Keratinocyte (primary cell): ENCODE measurements at regions not wholly inside any gene's neighbourhood (a gene's known extent, or its start where the extent isn't known, plus 50 kb on each side); places are given as distances from the start of the nearest gene placed in this dataset.

Experiments
- DNase-seq: peaks from one replicate; pipeline ENCODE4 v3.0.0-alpha.2; 2011; ENCODE audit warnings: low read depth, missing footprints, low spot score
- FAIRE-seq: peaks from 2 replicates; lab custom pipeline; 2011; peaks lifted over from hg19 to GRCh38; lab: Jason Lieb, UNC
- H2AFZ ChIP-seq: 2 replicates; pipeline ENCODE4 v1.6.0; 2012; ENCODE audit warnings: low read length, control low read depth, inconsistent platforms; ENCODE audit not compliant: control insufficient read depth
- H3K27ac ChIP-seq: 2 replicates; pipeline ENCODE4 v1.5.1; 2011; ENCODE audit warnings: low read length; ENCODE audit not compliant: control insufficient read depth, insufficient read depth
- H3K27me3 ChIP-seq: 3 replicates; pipeline ENCODE4 v1.6.0; 2011; ENCODE audit warnings: low read length; ENCODE audit not compliant: control insufficient read depth, insufficient read depth; ENCODE audit errors: extremely low read depth
- H3K36me3 ChIP-seq, 2 experiments: 2 replicates in 1 of 2; 3 replicates in 1 of 2; pipeline ENCODE4 v1.5.1; 2011; ENCODE audit warnings: low read length in 2 of 2, mild to moderate bottlenecking in 1 of 2; ENCODE audit not compliant: control insufficient read depth in 2 of 2, insufficient read depth in 2 of 2; ENCODE audit errors: extremely low read depth in 1 of 2
- H3K4me1 ChIP-seq: 3 replicates; pipeline ENCODE4 v1.5.1; 2011; ENCODE audit warnings: low read length; ENCODE audit not compliant: control insufficient read depth, insufficient read depth; ENCODE audit errors: extremely low read depth
- H3K4me2 ChIP-seq: 3 replicates; pipeline ENCODE4 v1.6.0; 2011; ENCODE audit warnings: low read depth, low read length; ENCODE audit not compliant: control insufficient read depth, insufficient read depth; ENCODE audit errors: extremely low read depth
- H3K4me3 ChIP-seq, 3 experiments: fragments of 200-600 bp in 1 of 3; sonication (generic) in 1 of 3; 2 replicates in 2 of 3; 3 replicates in 1 of 3; pipeline ENCODE4 v1.5.1; 2011 to 2016; ENCODE audit warnings: low read length in 3 of 3, mild to moderate bottlenecking in 3 of 3, control low read depth in 2 of 3, inconsistent platforms in 1 of 3, low read depth in 1 of 3, mixed read lengths in 1 of 3, mixed run types in 1 of 3, moderate library complexity in 1 of 3; ENCODE audit not compliant: control insufficient read depth in 2 of 3, insufficient read depth in 2 of 3; ENCODE audit errors: extremely low read depth in 1 of 3
- H3K79me2 ChIP-seq: 2 replicates; pipeline ENCODE4 v1.6.0; 2012; ENCODE audit warnings: low read length; ENCODE audit not compliant: control insufficient read depth, insufficient read depth
- H3K9ac ChIP-seq: 3 replicates; pipeline ENCODE4 v1.6.0; 2011; ENCODE audit warnings: low read length; ENCODE audit not compliant: control insufficient read depth, insufficient read depth; ENCODE audit errors: extremely low read depth
- H3K9me1 ChIP-seq: 3 replicates; pipeline ENCODE4 v1.6.0; 2011; ENCODE audit warnings: low read length; ENCODE audit not compliant: control insufficient read depth, insufficient read depth; ENCODE audit errors: extremely low read depth
- H3K9me3 ChIP-seq: 2 replicates; pipeline ENCODE4 v1.5.1; 2012; ENCODE audit warnings: low read depth, low read length; ENCODE audit not compliant: control insufficient read depth
- H4K20me1 ChIP-seq: 3 replicates; pipeline ENCODE4 v1.6.0; 2011; ENCODE audit warnings: low read length; ENCODE audit not compliant: control insufficient read depth, insufficient read depth; ENCODE audit errors: extremely low read depth
- EZH2 ChIP-seq: IDR thresholded peaks from one replicate; pipeline ENCODE4 v1.6.1; 2012; ENCODE audit warnings: inconsistent platforms, mild to moderate bottlenecking, low read length, moderate library complexity
- dilution Hi-C: fragments of 300-500 bp; cut with MboI; formaldehyde crosslinking; loops from one replicate; pipeline ENCODE4 v1.7.0; 2020; ENCODE audit warnings: low sequenced_read_pairs; ENCODE audit not compliant: extremely low pct_ligation_motif_present
- TF ChIP-seq, protein P1 (sequence below), 3 experiments: IDR thresholded peaks in 1 of 3; conservative IDR thresholded peaks in 1 of 3; optimal IDR thresholded peaks in 1 of 3; 2 replicates in 2 of 3; 3 replicates in 1 of 3; pipeline versions ENCODE3 to v1.5.1; 2011; ENCODE audit warnings: low read length in 3 of 3, mild to moderate bottlenecking in 3 of 3, moderate library complexity in 2 of 3, control low read depth in 1 of 3, inconsistent platforms in 1 of 3; ENCODE audit not compliant: insufficient read depth in 2 of 3; ENCODE audit errors: extremely low read depth in 1 of 3

DNA sequence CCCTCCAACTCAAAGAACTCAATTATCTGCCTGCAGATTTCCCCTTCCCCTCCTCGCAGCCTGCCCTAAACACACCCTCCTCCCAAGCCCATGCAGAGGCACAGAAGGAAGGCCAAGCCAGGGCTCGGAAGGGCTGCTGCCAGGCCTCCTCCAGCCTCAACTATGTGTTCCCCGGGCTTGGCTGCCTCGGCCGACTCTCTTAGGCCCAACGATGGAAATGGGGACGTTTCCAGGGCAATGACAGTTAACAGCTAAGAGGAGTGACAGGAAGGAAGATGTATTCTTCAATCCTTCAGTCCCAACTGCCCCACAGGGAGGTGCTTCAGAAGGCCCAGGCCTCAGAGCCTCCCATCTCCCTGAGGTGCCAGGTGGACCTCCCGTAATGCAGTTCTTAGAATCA is 104.0 kb upstream of the AKIP1 start:
- peak overlapping the region; percentile 88 for H3K27ac ChIP-seq
- TF ChIP-seq, protein P1, sequence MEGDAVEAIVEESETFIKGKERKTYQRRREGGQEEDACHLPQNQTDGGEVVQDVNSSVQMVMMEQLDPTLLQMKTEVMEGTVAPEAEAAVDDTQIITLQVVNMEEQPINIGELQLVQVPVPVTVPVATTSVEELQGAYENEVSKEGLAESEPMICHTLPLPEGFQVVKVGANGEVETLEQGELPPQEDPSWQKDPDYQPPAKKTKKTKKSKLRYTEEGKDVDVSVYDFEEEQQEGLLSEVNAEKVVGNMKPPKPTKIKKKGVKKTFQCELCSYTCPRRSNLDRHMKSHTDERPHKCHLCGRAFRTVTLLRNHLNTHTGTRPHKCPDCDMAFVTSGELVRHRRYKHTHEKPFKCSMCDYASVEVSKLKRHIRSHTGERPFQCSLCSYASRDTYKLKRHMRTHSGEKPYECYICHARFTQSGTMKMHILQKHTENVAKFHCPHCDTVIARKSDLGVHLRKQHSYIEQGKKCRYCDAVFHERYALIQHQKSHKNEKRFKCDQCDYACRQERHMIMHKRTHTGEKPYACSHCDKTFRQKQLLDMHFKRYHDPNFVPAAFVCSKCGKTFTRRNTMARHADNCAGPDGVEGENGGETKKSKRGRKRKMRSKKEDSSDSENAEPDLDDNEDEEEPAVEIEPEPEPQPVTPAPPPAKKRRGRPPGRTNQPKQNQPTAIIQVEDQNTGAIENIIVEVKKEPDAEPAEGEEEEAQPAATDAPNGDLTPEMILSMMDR (optimal IDR thresholded peaks at IDR 0.05 in 1 of 3, IDR thresholded peaks at IDR 0.05 in 1 of 3, conservative IDR thresholded peaks at IDR 0.05 in 1 of 3; ENCODE audit: extremely low read depth in 1 of 3, insufficient read depth in 2 of 3, low read length in 3 of 3): no peak
- TF ChIP-seq EZH2: no peak

DNA sequence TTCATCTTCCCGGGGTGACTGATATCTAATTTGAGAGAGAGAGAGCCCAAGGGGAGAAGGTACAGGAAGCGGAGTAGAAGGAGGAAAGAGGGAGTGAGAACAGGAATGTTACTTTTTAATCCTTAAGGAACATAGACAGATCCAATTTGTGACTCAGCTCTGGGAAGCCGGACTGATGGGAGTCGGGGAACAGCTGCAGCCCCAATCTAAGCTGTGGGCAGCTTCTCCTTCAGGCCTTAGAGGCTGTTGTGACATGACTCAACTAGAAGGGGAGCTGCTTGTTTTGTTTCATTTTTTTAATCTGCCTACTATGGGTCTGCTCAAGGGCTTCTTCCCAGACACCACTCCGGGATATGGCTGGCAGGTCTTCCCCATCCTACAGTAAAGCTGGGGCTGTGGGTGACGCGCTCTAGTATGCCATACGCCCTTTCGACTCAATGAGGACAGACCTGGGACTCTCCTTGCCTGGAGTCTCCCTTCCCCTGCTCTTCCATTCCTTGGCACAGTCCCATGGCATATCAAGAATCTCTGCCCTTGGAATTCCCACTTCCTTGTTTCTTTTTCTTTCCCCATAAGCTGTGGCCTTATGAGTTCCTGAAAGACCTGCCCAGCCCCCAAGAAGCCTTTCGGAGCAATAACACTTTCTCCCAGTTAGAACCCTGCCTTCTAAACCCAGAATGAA is 103.3 kb upstream of the AKIP1 start:
- DNase-seq: peak; percentile 68

More for the DNA sequence above, 104.0 kb upstream of the AKIP1 start:
- Histone ChIP-seq H3K4me3 (peak overlapping the region; percentile 63 to 75 (median 64)), H3K79me2 (peaks cover 80% of the 10 kb centered on the region), H3K27me3 (no peaks in the 10 kb centered on the region), H3K36me3 (peaks cover 2 to 8% of the 10 kb centered on the region in 2 experiments), H4K20me1 (no peaks in the 10 kb centered on the region), H3K9ac (peak overlapping the region; percentile 89), H3K4me1 (peaks cover 40% of the 10 kb centered on the region), H3K4me2 (peak overlapping the region; percentile 99), H3K9me3 (no peaks in the 10 kb centered on the region), H3K9me1 (peaks cover under 1% of the 10 kb centered on the region), H2AFZ (peak overlapping the region; percentile 28)
- DNase-seq: no peak
- dilution Hi-C loops: no loop called here
- FAIRE-seq: no peak

More for the DNA sequence above, 103.3 kb upstream of the AKIP1 start:
- dilution Hi-C loops: no loop called here
- peaks cover 48% of the 10 kb centered on the region for H3K4me1 ChIP-seq
- peak overlapping the region; percentile 63 to 75 (median 64) for H3K4me3 ChIP-seq
- H3K9me3 ChIP-seq: no peaks in the 10 kb centered on the region
- peaks cover 76% of the 10 kb centered on the region for H3K79me2 ChIP-seq
- H2AFZ ChIP-seq: peak overlapping the region; percentile 45
- TF ChIP-seq, protein P1 (optimal IDR thresholded peaks at IDR 0.05 in 1 of 3, IDR thresholded peaks at IDR 0.05 in 1 of 3, conservative IDR thresholded peaks at IDR 0.05 in 1 of 3; ENCODE audit: extremely low read depth in 1 of 3, insufficient read depth in 2 of 3, low read length in 3 of 3): no peak
- no peak for TF ChIP-seq EZH2
- peaks cover 3% of the 10 kb centered on the region for H3K9me1 ChIP-seq
- peak overlapping the region; percentile 99 for H3K4me2 ChIP-seq
- peak overlapping the region; percentile 88 for H3K27ac ChIP-seq
- peak overlapping the region; percentile 89 for H3K9ac ChIP-seq
- peak; percentile 75 for FAIRE-seq
- H3K36me3 ChIP-seq: peaks cover 2 to 8% of the 10 kb centered on the region in 2 experiments
- no peaks in the 10 kb centered on the region for H3K27me3 ChIP-seq
- no peaks in the 10 kb centered on the region for H4K20me1 ChIP-seq
